ENCODE measurements at regions not wholly inside any gene's neighbourhood (a gene's known extent, or its start where the extent isn't known, plus 50 kb on each side); places are given as distances from the start of the nearest gene placed in this dataset.

DNA sequence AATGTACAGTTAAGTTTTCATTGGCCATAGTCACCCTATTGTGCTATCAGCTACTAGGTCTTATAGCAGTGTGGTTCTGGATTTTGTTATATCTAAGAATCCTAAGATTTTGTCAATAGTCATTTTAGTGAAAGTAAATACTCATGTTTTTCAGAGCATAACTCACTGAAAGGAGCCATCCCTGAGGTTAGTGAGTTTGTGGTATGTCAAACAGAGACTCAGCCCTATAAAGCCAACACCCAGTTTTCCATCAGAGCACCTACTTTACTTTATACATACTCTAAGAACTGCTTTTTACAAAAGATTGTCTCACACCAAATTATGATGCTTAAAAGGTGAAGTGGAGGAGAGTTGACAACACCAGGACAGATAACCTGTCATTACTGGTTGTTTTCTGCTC, 686.3 kb upstream of the LRFN5 start:
- DNase-seq (ENCODE audit: low spot score) = no peak
- CTCF ChIA-PET = no interaction called here
- POLR2A ChIA-PET (ENCODE audit: low non-redundant PET) = no interaction called here

DNA sequence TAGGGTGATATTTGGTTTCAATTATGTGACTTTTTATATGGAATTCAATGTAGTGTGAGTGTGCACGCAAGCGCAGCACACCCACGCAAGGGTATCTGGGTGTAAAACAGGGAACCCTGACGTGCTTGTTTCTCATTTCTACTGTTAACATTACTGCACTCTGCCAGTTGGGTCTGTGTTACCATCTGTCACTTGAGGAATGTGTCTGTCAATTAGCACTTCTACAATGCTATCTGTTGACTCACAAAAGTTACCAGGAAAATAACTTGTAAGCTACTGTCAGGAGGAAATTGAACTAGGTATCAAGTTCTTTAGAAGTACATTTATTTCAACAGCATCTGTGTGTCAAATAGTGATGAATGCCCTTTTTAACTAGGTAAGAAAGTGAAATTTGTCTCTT, 695.5 kb upstream of the LRFN5 start:
- TF ChIP-seq, protein P1, sequence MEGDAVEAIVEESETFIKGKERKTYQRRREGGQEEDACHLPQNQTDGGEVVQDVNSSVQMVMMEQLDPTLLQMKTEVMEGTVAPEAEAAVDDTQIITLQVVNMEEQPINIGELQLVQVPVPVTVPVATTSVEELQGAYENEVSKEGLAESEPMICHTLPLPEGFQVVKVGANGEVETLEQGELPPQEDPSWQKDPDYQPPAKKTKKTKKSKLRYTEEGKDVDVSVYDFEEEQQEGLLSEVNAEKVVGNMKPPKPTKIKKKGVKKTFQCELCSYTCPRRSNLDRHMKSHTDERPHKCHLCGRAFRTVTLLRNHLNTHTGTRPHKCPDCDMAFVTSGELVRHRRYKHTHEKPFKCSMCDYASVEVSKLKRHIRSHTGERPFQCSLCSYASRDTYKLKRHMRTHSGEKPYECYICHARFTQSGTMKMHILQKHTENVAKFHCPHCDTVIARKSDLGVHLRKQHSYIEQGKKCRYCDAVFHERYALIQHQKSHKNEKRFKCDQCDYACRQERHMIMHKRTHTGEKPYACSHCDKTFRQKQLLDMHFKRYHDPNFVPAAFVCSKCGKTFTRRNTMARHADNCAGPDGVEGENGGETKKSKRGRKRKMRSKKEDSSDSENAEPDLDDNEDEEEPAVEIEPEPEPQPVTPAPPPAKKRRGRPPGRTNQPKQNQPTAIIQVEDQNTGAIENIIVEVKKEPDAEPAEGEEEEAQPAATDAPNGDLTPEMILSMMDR (conservative IDR thresholded peaks at IDR 0.05; ENCODE audit: low read depth) = no peak
- ChIA-PET POLR2A (ENCODE audit: low non-redundant PET) (no interaction called here), CTCF (no interaction called here)
- no peak for DNase-seq (ENCODE audit: low spot score)
- no peak overlapping the region for H3K27ac ChIP-seq

More for the DNA sequence above, 686.3 kb upstream of the LRFN5 start:
- TF ChIP-seq, protein P1 (conservative IDR thresholded peaks at IDR 0.05; ENCODE audit: low read depth) = no peak
- H3K27ac ChIP-seq = no peak overlapping the region

DNA sequence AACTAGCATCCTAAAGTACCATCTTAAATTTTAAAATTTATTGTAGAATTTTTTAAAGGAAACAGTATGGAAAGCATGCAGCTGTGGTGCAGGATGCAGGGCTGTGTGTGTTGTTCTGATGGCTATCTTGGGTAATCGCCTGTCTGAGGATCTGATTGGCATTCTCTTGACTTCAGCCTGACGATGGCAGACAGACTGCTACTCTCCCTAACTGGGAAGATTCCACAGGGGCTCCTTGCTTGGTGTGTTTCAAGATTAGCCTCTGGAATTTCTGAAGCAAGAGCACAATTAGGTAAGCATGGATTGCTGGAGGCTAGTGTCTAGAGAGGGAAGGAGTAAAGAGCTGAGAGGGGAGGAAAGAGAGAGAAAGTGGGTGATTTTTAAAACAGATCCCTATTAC, 696.8 kb upstream of the LRFN5 start:
- ChIA-PET CTCF (no interaction called here), POLR2A (ENCODE audit: low non-redundant PET) (no interaction called here)
- no peak overlapping the region for H3K27ac ChIP-seq
- TF ChIP-seq, protein P1 (conservative IDR thresholded peaks at IDR 0.05; ENCODE audit: low read depth) = no peak
- no peak for DNase-seq (ENCODE audit: low spot score)

DNA sequence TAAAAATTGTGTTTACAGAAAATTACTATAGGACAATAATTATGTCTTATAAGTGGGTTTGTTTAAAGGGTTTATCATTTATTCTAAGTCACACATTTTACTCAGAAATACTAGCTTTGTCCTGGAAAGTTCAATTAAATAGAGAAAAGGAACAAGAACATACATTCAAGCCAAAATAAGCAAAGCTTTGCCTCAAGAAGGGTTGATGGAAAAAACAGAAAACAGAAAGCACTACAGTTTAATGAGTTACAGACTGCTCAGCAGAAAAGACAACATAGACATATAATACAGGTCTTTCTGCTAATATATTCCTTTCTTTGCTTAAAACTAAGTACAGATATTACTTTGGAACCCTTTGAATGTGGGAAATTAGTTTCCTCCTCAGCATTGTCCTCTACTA, 703.0 kb upstream of the LRFN5 start:
- ChIA-PET POLR2A (ENCODE audit: low non-redundant PET) (no interaction called here), CTCF (interaction anchor here (0.8 kb wide), 1 partner anchor 11 kb away, joined by 4 read pairs; no protein-coding TSS in a partner anchor)
- no peak overlapping the region for H3K27ac ChIP-seq
- no peak for DNase-seq (ENCODE audit: low spot score)
- TF ChIP-seq, protein P1 (conservative IDR thresholded peaks at IDR 0.05; ENCODE audit: low read depth) = no peak

DNA sequence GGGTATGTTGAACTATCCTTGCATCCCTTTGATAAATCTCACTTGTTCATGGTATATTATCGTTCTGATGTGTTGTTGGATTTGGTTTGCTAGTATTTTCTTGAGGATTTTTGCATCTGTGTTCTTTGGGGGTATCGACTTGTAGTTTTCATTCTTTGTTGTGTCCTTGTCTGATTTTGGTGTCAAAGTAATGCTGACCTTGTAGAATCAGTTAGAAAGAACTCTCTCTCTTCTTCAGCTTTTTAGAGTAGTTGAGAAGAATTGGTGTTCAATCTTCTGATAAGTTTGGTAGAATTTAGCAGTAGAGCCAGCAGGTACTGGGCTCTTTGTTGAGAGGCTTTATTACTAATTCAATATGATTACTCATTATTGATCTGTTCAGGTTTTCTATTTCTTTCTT, 707.2 kb upstream of the LRFN5 start:
- DNase-seq (ENCODE audit: low spot score) = no peak
- ChIA-PET POLR2A (ENCODE audit: low non-redundant PET) (no interaction called here), CTCF (interaction anchor here (0.5 to 0.6 kb wide), 2 partner anchors 45 to 630 kb away, joined by 3 read pairs; no protein-coding TSS in a partner anchor)
- H3K27ac ChIP-seq = no peak overlapping the region
- TF ChIP-seq, protein P1 (conservative IDR thresholded peaks at IDR 0.05; ENCODE audit: low read depth) = no peak

DNA sequence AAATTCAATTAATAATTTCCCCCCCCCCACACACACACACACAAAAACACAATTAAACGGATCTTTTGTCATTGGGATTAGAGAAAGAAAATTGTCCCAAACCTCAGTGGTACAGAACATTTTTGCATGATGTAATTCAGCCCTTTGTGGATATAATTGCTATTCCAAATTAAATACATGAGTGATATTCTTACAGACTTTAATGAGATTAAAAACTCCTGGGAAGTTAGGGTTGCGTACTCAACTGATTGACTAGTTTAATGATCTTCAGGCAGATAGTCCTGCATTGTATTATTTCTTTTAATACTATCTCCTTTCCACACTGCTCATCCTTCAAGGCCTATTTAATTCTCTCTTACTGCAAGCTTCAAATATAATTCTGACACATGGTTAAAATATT, 711.8 kb upstream of the LRFN5 start:
- no peak overlapping the region for H3K27ac ChIP-seq
- CTCF ChIA-PET = interaction anchor here (1.3 kb wide), 1 partner anchor 666 kb away, joined by 4 read pairs; no protein-coding TSS in a partner anchor
- POLR2A ChIA-PET (ENCODE audit: low non-redundant PET) = no interaction called here
- TF ChIP-seq, protein P1 (conservative IDR thresholded peaks at IDR 0.05; ENCODE audit: low read depth) = no peak
- no peak for DNase-seq (ENCODE audit: low spot score)

DNA sequence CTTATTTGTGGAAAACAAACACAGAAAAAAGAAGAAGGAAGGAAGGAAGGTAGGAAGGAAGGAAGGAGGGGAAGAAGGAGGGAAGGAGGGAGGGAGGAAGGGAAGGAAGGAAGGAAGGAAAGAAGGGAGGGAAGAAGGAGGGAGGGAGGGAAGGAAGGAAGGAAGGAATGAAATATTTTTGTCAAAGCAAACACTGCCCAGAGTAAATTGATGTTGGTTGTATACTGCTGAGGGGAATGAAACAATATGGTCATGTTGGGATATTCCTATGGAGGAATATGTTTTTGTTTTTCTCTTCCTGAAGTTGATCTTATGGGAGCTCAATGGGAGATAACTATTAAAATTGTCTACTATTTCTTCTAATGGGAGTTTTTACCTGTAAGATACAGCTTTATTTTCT, 717.5 kb upstream of the LRFN5 start:
- TF ChIP-seq, protein P1 (conservative IDR thresholded peaks at IDR 0.05; ENCODE audit: low read depth) = no peak
- no peak overlapping the region for H3K27ac ChIP-seq
- ChIA-PET POLR2A (ENCODE audit: low non-redundant PET) (no interaction called here), CTCF (interaction anchor here (0.6 kb wide), 1 partner anchor 705 kb away, joined by 4 read pairs; no protein-coding TSS in a partner anchor)
- no peak for DNase-seq (ENCODE audit: low spot score)

Measured in RWPE1 (cell line).